HG02763 (cell line): ENCODE measurements at regions not wholly inside any gene's neighbourhood (a gene's known extent, or its start where the extent isn't known, plus 50 kb on each side); places are given as distances from the start of the nearest gene placed in this dataset.
"Not testable (repeated sequence)": the region's sequence is repeated elsewhere in the genome, so short reads cannot be mapped to it uniquely, and the experiment has no call there.

Source experiments
- ATAC-seq: cut with Tn5 transposase; IDR thresholded peaks from one replicate; pipeline ENCODE4 v1.9.1; 2021; ENCODE audit warnings: mild to moderate bottlenecking, moderate library complexity; ENCODE audit not compliant: unreplicated experiment

DNA sequence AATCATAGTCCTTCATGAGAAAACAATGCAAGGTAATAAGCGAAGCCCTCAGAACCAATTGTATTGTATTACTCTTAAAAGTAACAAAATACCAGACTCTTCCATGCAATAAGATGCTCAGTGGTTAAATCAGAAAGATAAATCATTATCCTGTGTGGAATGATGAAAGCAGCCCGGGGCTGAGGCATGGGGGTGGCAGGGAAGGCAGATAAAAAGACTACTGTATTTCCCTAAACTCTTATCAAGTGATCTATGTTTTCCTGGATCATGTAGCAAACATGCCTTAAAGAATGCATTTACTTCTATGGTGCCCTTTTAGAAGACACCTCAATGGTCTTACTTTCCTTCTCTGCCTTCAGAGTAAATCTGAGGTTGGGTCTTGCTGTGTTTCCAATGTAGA is 105.6 kb upstream of the DAPK1 start:
- no peak for ATAC-seq

DNA sequence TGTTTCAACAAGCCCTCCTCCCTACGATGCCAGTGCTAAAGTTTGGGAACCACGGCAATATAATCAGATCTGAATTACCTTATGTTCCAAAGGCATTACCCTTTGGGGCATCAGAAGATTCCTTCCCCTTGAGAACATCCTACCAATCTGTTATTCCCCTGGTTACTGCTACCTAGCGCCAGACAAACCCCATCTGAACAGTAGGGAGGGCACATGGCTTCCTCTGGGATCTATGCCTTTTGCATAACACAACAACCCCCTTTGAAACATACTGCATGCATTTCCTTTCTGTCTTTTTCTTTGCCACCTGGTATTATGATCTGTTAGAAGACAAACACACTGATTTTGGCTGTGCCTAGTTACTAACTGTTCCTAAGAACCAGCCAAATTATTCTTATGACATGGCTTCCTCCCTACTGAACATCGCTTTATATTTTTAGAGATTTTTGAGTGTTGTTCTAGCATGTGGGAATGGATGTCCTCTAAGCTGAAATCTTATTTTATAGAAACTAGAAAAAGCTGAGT is 103.9 kb upstream of the DAPK1 start:
- ATAC-seq = no peak

DNA sequence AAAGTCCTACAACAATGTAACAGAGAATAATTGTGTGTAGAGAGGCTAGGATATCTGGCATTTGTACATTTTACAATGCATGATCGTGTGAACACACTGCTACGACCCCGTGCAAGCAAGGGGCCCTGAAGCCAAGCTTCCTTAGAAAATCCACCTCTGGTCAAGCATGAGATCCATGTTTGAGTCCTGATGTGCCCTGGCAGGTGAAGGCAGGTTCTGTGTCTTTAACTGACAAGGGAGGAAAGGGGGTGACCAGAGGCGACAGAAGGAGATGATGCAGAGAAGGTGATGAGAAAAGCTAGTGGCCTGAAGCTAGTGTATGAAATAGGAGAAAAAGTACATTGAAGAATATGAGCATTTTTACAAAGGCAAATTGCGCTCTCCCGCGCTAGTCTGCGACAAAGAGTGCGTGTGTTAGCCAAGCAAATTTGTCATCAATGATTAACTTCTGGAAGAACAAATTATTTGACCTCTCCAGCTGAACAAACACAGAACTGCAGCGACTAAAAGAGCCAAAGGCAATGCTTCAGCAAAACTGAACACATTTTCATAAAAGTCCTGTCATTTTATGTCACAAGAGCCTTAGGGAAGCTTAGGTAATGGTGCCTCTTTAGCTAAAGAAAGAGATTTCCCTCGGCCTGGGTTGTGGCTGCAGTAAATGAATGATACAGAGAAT is 101.7 kb upstream of the DAPK1 start:
- no peak for ATAC-seq

DNA sequence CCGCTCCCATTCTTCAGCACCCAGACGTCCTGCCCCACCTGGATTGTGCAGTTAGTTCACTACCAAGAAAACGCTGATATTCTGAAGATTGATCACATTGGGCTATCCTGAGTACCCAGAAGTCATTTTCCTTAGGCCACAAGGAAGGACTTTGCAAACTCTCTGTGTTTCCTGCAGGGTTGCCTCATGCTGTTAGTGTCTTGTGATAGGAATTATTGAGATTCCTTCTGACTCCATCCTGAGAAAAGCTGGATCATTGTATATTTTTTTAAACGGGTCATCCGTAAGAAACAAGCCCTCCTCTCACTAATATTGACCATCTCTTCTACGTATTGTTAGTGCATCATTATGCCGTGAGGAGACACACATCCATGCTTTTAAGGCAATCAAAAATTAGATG is 96.0 kb upstream of the DAPK1 start:
- no peak for ATAC-seq

DNA sequence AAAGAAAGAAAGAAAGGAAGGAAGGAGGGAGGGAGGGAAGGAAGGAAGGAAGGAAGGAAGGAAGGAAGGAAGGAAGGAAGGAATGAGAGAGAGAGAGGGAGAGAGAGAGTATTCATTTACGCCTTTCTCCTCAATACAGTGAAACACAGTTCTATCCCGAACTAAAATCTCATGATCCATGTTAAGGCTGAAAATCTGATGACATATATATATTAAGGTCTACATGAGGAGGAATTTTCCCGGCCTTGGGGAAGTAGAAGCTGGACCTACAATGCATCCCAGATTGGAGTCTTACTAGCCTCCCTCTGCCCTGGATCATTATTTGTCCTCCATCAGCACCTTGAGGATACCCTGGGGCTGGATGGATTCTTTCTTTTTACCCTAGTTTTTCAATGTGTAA is 95.1 kb upstream of the DAPK1 start:
- ATAC-seq = no peak

DNA sequence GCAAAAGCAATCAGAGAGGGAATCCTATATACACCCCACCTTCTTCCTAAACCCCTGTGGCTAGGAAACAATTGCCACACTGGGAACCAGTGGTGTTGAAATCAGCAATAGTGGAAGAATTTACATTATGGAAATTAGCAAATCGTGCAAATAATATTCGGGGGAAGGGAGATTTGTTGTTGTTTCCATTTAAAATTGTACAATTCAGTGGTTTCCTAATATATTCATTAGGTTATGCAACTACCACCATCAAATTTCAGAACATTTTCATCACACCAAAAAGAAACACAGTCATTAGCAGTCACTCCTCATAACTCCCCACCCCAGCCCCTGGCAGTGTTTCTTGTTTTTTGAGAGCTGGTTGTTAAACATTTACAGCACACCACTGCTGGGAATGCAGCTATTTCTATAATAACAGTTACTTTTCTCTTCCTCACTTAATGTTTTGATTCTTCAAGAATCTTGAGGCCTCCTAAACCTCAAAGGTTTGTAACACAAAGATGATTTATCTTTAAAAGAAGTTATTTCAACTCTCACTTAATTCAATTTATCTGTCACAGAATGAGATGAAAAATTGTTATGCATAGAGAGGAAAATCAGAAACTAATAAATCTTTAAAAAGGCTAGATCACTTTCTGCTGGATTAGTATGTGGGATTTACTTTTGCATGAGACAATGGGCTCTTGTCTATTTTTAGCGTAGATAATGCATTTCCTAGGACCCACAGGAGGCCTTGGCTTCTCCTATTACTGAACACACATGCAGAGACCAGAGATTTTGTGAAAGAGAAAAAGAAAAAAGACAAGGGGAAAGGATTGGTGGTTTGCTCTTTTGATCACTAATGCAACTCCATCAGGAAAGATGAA is 91.8 kb upstream of the DAPK1 start:
- ATAC-seq = no peak

DNA sequence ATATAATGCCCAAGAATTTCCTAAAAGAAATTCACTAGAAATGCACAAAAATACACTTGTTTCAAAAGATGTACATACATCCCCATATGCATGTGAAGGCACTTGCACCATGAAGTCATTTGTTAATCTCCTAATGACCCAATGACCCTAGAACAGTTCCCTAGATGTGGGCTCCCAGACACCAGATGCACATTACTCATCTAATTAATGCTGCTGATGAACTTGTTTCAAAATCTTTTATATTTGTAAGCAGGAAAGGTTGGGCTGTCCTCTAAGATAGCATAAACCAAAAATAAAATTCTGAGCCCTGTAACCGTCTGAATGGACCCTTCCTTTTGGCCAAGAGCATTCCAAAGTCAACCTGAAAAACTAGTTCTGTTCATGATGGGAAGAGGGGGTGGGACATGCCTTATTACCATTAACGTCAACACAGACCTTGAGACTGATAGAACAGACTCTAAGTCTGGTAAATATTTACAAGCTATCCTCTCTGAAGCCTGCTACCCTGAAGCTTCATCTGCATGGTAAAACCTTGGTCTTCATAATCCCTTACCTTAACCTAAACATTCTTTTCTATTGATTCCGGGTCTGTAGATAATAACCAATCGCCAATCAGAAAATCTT is 91.0 kb upstream of the DAPK1 start:
- no peak for ATAC-seq

DNA sequence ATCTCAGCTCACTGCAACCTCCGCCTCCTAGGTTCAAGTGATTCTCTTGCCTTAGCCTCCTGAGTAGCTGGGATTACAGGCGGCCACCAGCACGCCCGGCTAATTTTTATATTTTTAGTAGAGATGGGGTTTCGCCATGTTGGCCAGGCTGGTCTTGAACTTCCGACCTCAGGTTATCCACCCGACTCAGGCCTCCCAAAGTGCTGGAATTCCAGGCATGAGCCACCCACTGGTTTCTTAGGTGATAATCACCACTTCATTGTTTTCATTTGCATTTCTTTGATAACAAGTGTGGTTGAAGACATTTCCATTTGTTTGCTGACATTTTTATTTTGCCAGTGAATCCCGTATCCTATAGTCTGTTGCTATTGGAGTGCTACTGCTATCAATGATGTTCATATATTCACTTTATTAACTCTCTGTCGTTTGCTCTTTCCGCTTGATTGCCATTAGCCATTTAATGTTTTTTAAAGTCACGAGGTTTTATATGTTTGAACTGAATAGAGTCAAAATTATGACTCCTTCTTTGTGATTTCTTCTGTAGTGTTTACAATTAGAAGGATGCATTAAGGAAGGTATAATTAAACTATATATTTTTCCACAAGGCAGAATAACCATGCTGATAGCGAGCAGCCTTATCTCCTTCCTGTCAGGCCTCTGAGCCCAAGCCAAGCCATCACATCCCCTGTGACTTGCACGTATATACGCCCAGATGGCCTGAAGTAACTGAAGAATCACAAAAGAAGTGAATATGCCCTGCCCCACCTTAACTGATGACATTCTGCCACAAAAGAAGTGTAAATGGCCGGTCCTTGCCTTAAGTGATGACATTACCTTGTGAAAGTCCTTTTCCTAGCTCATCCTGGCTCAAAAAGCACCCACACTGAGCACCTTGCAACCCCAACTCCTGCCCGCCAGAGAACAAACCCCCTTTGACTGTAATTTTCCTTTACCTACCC is 87.3 kb upstream of the DAPK1 start:
- ATAC-seq = not testable (repeated sequence)

DNA sequence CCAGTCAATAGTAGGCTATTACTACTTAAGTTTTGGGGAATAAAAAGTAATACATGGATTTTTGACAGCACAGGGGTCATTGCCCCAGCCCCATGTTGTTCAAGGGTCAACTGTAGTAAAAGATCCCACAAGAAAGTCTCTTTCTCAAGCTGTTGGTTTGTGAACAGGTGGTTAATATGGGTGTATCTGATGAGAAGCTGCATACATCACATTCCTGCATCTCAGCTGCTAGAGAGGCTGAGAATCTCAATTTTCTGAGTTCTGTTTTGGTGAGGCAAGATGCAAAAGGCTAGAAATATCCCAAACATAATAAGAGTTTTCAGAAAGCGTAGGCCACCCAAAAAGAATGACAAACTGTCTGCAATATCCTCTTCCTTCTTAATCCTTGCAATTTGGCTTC is 76.8 kb upstream of the DAPK1 start:
- ATAC-seq = no peak

DNA sequence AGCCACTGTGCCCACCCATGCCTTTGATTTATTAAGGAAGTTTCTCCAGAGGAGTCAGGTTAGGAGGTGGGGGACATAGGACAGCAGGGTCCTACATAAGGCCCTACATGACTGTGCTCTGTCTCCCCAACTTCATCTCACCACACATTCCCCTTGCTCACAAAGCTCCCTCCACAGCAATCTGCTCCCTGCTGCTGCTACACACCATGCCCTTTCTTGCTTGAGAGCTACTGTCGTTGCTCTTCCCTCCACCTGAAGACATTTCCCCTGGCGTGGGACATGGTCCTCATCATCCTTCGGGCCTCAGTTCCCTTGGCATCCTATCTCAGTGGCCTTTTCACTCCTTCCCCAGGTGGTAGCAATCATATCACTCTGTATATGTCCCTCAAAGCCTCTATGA is 75.9 kb upstream of the DAPK1 start:
- ATAC-seq = no peak

DNA sequence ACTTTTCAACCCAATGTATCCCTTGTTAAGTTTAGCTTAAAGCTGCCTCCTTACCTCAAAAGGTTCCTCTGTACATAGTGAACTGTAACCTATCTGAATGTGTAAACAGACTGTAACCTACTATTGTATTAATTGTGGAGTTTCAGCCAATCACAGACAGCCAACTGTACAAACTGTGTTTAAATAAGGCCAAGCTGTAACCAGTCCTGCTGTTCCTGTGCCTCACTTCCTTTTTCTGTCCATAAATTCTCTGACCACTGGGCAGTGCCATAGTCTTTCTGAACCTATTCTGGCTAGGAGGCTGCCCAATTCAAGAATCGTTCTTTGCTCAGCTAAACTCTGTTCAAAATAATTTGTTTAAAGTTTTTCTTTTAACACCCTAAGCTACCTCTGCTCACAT is 74.7 kb upstream of the DAPK1 start:
- ATAC-seq = no peak

DNA sequence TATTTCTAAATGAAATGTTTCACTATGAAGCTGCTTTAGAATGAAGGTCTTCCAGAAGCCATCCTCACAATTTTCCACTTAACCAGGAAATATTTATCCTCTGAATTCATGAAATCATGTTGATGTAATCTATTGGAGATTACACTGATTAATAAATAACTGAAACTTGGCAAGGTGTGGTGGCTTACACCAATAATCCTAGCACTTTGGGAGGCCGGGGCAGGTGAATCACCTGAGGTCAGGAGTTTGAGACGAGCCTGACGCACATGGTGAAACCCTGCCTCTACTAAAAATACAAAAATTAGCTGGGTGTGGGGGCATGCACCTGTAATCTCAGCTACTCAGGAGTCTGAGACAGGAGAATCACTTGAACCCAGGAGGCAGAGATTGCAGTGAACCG is 73.8 kb upstream of the DAPK1 start:
- ATAC-seq = not testable (repeated sequence)

DNA sequence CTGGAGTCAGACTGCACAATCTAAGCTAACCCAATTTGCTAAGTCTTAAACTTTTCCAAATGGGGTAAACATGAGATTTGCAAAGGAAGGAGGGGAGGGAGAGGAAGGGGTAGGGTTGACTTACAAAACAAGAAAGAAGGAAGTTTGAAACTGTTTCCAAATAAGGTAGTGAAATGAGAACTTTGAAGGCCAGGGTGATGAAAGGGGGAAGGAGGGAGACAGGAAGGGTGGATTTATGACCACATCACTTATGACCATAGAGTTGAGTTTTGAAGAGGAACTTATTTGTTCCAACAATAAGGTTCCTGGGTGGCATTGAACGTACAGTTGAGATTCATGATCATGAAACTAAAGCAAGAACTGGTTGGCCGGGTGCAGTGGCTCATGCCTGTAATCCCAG is 72.5 kb upstream of the DAPK1 start:
- no peak for ATAC-seq

DNA sequence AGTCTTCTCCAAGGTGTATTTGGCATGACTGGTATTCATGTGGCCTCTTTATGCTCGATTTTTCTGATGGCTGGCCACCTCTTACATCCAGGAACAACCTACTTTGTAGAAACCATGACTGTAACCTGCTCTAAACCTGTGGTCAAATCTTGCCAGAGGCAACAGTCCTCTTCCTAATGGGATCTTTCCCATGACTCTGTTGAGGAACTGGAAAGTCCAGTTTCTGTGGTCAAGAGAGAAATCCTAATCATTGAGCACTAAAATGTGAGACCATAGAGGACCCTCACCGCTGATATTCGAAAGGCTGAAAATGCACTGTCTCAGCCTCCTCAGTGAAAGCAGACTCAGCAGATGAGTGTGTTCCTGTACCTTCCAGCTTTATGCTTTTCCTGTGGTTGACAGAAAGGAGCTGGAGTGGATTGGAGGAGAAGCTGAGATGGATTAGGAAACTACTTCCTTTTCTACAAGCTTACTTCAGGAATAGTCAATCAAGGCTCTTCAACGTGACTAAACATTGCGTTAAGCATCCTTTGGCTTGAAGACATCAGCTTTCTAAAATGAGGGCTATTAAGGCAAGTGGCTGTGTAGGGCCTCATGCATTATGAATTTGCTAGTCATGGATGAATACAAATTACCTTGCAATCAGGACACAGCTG is 69.7 kb upstream of the DAPK1 start:
- no peak for ATAC-seq

DNA sequence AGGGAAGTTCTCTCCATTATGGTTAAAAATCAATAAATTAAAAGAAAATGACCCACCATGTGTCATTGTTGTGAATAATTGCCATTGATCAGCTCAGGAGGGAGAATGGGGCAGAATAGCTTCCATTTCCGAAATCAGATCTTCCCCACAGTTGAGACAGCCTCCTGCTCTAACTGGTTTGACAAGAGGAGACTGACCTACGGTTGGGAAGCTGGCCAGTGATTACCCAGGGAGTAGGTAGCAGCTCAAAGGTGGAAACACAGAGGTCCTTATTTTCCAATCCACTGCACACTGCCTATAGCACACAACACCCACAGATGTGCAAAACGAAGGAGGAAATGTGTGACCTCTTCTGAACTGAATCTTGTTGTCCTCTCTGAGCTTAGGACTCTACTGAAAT is 69.0 kb upstream of the DAPK1 start:
- no peak for ATAC-seq

DNA sequence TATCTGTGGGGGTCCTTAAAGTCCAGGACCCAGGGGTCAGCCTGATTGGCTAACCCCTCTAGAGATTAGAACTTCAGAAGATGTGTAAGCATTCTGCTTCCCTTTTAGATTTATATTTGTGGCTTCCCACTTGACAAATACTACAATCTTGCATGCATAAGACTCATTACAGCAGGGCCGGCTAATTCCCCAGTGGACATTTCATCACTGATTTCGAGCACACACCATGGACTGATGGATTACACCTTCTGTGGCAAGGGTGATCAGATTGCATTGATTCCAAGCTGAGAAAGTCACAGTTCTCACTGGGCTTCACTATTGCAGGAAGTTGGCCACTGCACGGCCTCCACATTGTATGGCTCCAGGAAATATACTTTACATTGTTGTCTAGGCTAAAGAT is 65.8 kb upstream of the DAPK1 start:
- ATAC-seq = no peak

DNA sequence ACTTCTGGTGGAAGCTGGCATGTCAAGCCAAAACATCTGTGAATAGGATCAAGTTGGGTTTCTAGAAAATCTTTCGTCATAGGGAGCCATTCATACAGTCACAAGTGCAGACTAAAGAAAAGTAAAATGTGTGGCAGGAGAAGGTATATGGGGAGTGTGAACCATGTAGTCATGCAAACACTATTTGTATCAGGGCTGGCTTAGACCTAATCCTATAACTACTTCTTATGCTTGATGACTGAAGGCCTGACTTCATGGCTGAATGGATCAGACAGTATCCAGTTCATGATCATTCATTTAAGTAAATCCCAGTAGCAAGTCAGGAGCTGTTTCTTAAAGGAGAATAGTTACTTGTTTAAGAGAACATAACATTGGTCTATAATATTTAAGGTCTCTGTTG is 63.8 kb upstream of the DAPK1 start:
- no peak for ATAC-seq

DNA sequence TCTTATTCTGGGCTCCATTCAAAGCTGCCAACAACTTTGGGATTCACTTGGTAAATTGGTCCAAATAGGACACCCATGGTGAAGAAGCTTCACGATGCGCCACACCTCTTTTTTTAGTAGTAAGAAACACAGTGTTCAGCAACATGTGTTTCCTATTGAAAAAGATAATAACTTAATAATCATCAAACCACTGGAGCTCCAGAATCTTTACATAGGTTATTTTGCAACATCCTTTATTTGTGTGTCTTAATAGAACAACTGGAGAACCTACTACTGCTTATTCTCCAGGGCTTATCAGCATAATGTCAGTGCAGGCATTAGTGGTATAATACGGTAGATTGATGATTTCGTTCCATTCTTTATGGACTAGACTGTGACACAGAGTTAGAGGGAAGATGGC is 63.3 kb upstream of the DAPK1 start:
- ATAC-seq = no peak

DNA sequence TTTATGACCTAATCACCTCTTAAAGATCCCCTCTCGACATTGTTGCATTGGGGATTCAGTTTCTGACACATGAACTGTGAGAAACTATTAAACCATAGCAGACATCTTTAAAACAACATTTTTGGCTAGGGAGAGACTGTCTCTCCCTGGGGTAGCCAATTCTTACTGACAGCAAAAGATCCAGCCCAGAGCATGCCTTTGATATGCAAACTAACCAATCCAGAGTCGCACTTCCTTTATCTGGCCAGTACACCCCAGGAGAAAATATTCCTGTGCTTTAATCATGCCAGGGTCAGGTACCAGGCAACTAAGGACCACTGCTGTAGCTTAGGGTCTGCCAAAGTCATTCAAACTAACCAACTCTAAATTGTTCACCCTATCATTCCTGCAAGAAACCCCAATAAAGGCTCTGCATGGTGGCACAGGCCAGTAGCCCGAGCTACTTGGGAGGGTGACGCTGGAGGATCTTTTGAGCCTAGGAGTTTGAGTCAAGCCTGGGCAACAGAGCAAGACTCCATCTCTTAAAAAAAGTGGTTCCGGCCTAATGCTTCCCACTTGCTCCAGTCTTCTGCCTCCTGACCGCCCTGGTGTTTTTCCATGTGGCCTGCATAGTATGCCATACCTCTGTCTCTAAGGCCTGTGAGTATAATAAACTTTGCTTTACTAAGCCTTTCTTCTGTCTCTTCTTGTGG is 62.3 kb upstream of the DAPK1 start:
- no peak for ATAC-seq

DNA sequence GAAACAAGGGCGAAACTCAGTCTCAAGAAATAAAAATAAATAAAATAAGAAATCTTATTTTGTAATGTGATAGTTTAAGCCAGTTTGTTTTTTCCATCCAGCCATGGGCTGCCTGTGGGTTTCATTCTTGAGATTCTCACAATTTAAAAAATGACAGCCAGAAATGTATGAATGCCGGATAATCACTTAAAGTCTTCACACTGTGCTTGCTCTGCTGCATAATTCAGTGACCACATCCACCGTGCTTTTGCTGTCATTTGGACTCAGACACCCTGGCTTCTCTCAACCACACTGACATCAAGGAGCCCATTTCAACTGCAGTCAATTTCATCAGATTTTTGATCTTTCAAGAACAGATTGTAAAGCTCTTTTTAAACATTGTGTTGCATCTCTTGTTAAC is 61.0 kb upstream of the DAPK1 start:
- no peak for ATAC-seq
